GM18505 (cell line): ENCODE measurements at regions not wholly inside any gene's neighbourhood (a gene's known extent, or its start where the extent isn't known, plus 50 kb on each side); places are given as distances from the start of the nearest gene placed in this dataset.

Experiments
- ATAC-seq: cut with Tn5 transposase; IDR thresholded peaks from one replicate; pipeline ENCODE4 v1.9.1; 2021; ENCODE audit not compliant: unreplicated experiment
- POLR2A ChIP-seq: IDR thresholded peaks from 4 replicates; pipeline ENCODE4 v1.6.1; 2011; ENCODE audit warnings: borderline replicate concordance; ENCODE audit not compliant: insufficient read depth, insufficient read length; ENCODE audit errors: extremely low read depth

- no peak for TF ChIP-seq POLR2A
- ATAC-seq: no peak
Measured at GRCh38 chr10:21069929-21070700, 173.0 kb upstream of the NEBL start.

GRCh38 chr10:21069278-21069677, 172.2 kb upstream of the NEBL start:
- no peak for TF ChIP-seq POLR2A
- no peak for ATAC-seq

DNA sequence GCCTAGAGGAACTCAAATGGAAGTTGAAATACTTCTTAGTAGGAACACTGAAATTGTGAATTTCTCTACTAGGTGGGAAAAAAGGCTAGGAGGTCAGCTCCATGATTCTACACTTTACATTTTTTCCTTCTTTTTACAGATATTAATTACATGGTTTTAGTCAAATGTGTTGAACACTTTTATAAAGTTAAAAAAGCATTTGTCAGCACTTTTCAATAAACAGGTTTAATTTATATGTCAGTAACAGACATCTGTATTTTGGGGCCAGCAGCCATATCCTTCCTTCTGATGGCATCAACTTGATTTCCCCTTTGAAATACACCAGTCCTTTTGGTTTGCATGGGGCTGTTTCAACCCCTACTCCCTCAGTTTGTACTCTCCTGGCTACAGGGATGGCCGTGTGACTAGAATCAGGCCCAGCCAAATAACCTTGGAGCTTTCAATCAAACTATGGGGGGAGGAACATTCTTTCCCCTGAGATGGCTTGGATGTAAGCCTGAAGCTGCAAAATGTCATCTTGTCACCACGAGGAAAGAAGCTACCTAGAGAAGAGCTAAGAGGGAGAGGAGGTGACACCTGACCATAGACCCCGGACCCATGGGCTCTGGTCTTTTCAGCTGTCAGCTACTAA, 171.0 kb upstream of the NEBL start:
- no peak for ATAC-seq
- TF ChIP-seq POLR2A: no peak

GRCh38 chr10:21065621-21066248, 168.6 kb upstream of the NEBL start:
- ATAC-seq: no peak
- no peak for TF ChIP-seq POLR2A

DNA sequence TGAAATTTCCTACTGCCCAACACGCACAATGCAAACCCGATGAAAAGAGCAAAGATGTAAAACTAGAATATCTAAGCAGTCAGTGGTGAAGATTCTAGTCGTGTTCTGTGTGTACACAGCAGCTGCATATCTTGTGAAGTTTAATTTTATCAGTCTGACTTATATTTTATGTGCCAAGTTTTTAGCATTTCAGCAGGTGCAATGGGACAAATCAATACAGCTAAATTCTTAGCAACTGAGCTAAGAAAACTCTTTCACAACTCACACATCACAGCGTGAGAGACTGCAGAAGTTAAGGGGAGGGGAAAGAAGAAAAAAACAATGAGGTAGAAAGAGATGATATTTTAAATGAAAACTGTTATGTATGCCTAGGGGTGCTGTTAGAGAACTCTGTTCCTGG, 164.9 kb upstream of the NEBL start:
- no peak for ATAC-seq
- no peak for TF ChIP-seq POLR2A

- TF ChIP-seq POLR2A: no peak
- ATAC-seq: no peak
Measured at GRCh38 chr10:21061184-21061583, 164.1 kb upstream of the NEBL start.

- no peak for TF ChIP-seq POLR2A
- no peak for ATAC-seq
Measured at GRCh38 chr10:21060626-21061025, 163.5 kb upstream of the NEBL start.

DNA sequence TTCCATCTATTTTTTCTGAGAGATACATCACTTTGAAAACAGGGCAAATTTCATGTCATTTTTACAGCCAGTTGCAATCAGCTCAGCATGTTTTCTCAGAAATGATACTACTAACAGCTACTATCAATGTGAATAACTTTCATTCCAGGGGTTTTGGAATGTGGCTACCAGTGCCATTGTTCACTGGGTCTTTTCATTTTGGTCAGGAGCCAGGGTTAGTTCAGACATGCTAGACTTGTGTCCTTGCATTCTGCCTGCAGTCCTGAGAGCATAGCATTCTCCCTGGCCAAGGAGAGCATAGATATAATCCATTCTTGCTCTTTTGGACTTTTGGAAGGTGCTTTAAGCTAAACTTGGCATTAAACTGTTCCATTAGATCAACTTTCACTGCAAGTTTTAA, 160.9 kb upstream of the NEBL start:
- ATAC-seq: no peak
- TF ChIP-seq POLR2A: no peak

DNA sequence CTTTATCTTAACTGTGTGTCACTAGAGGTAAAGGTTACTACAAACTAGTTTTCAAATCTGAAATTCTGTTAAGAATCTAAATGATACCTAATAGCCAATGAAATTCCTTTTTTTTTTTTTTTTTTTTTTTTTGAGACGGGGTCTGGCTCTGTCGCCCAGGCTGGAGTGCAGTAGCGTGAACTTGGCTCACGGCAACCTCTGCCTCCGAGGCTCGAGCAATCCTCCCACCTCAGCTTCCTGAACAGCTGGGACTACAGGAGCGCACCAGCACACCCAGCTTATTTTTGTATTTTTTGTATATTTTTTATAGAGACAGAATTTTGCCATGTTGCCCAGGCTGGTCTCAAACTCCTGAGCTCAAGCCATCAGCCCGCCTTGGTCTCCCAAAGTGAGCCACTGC, 160.3 kb upstream of the NEBL start:
- no peak for ATAC-seq
- no peak for TF ChIP-seq POLR2A

DNA sequence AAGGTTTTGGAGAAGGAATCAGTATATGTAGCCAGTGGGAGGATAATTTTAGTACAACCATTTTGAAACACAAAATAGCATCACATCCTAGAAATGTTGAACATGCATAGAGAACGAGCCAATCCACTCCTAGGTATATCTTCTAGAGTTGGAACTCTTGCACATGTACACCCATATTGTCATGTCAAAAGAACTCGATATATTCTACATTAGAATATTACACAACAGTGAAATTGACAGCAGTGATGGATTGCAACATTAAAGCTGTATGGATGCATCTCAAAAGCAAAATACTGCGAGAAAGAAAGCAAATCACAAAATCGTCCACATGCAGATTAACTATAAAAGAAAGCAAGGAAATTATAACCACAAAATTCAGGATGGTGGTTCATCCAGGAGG, 159.3 kb upstream of the NEBL start:
- TF ChIP-seq POLR2A: no peak
- no peak for ATAC-seq

DNA sequence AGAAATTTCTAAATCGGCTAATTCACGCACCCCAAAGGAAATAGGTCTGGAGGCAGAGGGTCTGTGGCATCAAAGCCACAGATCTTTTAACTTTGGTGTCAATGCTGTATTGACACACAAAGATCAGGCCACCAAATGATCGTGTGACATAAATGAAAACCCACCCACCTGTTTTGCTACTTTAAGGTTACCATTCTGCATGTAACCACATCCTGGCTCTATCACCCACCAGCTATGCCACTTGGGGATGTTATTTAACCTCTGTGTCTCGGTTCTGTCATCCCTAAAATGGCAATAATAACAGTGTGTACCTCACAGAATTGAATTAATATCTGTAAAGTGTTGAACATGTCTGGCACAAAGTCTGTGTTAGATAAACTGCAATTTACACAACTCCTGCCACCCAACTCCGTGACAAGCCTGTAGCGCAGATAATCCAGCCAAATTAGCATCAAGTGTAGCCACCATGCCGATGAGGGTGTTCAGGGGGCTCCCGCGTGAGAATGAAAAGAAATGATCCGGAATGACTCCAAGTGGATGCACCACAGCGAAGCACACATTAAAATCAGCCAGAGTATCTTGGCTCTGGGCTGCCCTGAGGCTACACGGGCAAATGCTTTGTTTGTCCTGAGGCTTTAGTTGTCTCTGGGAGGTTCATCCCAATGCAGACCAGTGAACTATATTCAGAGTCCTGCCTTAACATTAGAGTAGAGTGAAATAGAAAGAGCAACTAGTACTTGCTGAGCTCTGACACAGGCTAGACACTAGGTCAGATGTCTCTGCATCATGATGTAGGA, 158.4 kb upstream of the NEBL start:
- no peak for TF ChIP-seq POLR2A
- ATAC-seq: no peak

- no peak for TF ChIP-seq POLR2A
Measured at GRCh38 chr10:21053953-21054690, 157.0 kb upstream of the NEBL start.

DNA sequence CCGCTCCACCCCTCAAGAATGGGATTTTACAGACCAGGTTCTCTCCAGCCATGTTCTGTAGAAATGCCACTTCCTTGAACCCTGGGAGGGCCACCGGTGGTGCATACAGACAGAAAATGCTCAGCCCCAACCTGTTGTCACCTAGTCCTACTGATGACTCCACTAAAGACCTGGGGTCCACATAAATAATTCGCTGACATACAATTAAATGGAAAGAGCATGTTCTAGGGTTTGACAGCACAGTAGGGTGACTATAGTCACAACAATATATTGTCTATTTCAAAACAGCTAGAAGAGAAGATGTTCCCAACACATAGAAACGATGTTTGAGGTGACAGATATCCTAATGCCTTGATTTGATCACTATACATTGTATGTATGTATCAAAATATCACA, 155.6 kb upstream of the NEBL start:
- no peak for TF ChIP-seq POLR2A
- no peak for ATAC-seq

More at GRCh38 chr10:21053953-21054690, 157.0 kb upstream of the NEBL start:
- no peak for ATAC-seq
